ENCODE measurements at regions not wholly inside any gene's neighbourhood (a gene's known extent, or its start where the extent isn't known, plus 50 kb on each side); places are given as distances from the start of the nearest gene placed in this dataset.

- no peak for DNase-seq (ENCODE audit: low spot score)
- TF ChIP-seq CTCF (IDR thresholded peaks at IDR 0.05; ENCODE audit: extremely low read depth, missing control alignments), result no peak
These were observed 1279.5 kb downstream of the OTOL1 start for GRCh38 chr3:162776148-162776547.

GRCh38 chr3:162777118-162777517, 1280.5 kb downstream of the OTOL1 start:
- DNase-seq (ENCODE audit: low spot score), result no peak

GRCh38 chr3:162780313-162780712, 1283.7 kb downstream of the OTOL1 start:
- no peak for TF ChIP-seq CTCF (IDR thresholded peaks at IDR 0.05; ENCODE audit: extremely low read depth, missing control alignments)
- no peak for DNase-seq (ENCODE audit: low spot score)

More at GRCh38 chr3:162777118-162777517, 1280.5 kb downstream of the OTOL1 start:
- no peak for TF ChIP-seq CTCF (IDR thresholded peaks at IDR 0.05; ENCODE audit: extremely low read depth, missing control alignments)

GRCh38 chr3:162799910-162800309, 1303.3 kb downstream of the OTOL1 start:
- no peak for DNase-seq (ENCODE audit: low spot score)
- no peak for TF ChIP-seq CTCF (IDR thresholded peaks at IDR 0.05; ENCODE audit: extremely low read depth, missing control alignments)

GRCh38 chr3:162802228-162802965, 1305.8 kb downstream of the OTOL1 start:
- TF ChIP-seq CTCF (IDR thresholded peaks at IDR 0.05; ENCODE audit: extremely low read depth, missing control alignments), result no peak
- DNase-seq (ENCODE audit: low spot score), result no peak

- no peak for DNase-seq (ENCODE audit: low spot score)
- no peak for TF ChIP-seq CTCF (IDR thresholded peaks at IDR 0.05; ENCODE audit: extremely low read depth, missing control alignments)
These were observed 1314.2 kb downstream of the OTOL1 start for GRCh38 chr3:162810776-162811175.

- no peak for TF ChIP-seq CTCF (IDR thresholded peaks at IDR 0.05; ENCODE audit: extremely low read depth, missing control alignments)
- no peak for DNase-seq (ENCODE audit: low spot score)
These were observed 1346.1 kb downstream of the OTOL1 start for GRCh38 chr3:162842549-162843216.
